ENCODE measurements at regions not wholly inside any gene's neighbourhood (a gene's known extent, or its start where the extent isn't known, plus 50 kb on each side); places are given as distances from the start of the nearest gene placed in this dataset.

- TF ChIP-seq, protein P1, sequence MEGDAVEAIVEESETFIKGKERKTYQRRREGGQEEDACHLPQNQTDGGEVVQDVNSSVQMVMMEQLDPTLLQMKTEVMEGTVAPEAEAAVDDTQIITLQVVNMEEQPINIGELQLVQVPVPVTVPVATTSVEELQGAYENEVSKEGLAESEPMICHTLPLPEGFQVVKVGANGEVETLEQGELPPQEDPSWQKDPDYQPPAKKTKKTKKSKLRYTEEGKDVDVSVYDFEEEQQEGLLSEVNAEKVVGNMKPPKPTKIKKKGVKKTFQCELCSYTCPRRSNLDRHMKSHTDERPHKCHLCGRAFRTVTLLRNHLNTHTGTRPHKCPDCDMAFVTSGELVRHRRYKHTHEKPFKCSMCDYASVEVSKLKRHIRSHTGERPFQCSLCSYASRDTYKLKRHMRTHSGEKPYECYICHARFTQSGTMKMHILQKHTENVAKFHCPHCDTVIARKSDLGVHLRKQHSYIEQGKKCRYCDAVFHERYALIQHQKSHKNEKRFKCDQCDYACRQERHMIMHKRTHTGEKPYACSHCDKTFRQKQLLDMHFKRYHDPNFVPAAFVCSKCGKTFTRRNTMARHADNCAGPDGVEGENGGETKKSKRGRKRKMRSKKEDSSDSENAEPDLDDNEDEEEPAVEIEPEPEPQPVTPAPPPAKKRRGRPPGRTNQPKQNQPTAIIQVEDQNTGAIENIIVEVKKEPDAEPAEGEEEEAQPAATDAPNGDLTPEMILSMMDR (IDR thresholded peaks at IDR 0.05), result no peak
These were observed 295.4 kb upstream of the NR2F2 start for GRCh38 chr15:96035091-96035490.

- TF ChIP-seq, protein P1 (IDR thresholded peaks at IDR 0.05), result no peak
These were observed 294.9 kb upstream of the NR2F2 start for GRCh38 chr15:96035635-96036034.

GRCh38 chr15:96037584-96037983 lies 292.9 kb upstream of the NR2F2 start:
- TF ChIP-seq, protein P1 (IDR thresholded peaks at IDR 0.05), result no peak

GRCh38 chr15:96038131-96038530 lies 292.4 kb upstream of the NR2F2 start:
- TF ChIP-seq, protein P1 (IDR thresholded peaks at IDR 0.05), result no peak

DNA sequence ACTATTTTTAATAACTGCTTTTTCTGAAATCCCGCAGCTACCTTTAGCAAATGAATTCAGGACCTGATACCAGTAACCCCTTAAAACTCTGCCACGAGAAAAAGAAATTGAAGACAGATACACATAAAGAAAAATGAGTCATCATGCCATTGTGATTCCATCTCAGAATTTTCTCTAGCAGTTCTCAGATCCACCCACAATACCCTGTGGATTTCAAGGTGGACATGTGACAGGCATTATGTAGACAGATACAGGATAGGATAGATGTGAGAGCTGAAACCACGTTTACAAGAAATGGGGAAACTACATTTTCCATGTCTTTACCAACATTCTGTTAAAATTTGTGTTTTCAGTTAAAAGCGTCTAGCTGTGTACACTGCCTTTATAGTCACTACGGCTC lies 291.9 kb upstream of the NR2F2 start:
- TF ChIP-seq, protein P1 (IDR thresholded peaks at IDR 0.05), result no peak

- TF ChIP-seq, protein P1 (IDR thresholded peaks at IDR 0.05), result no peak
These were observed 288.3 kb upstream of the NR2F2 start for GRCh38 chr15:96041982-96042733.

- TF ChIP-seq, protein P1 (IDR thresholded peaks at IDR 0.05), result no peak
These were observed 287.7 kb upstream of the NR2F2 start for GRCh38 chr15:96042734-96043224.
